IMR-90 (cell line): ENCODE measurements at regions not wholly inside any gene's neighbourhood (a gene's known extent, or its start where the extent isn't known, plus 50 kb on each side); places are given as distances from the start of the nearest gene placed in this dataset.

Experiments used
- ATAC-seq: fragments of 200-7000 bp; cut with Tn5 transposase; 2 replicates; pipeline ENCODE4 v1.9.1; 2020; ENCODE audit warnings: low read depth, mild to moderate bottlenecking, moderate library complexity
- BruUV-seq: library from RNA; stranded (reverse); fragments of 400-500 nt; replicated peaks from 2 replicates; lab custom pipeline; 2021; lab: Mats Ljungman, UMichigan
- CTCF ChIA-PET: fragments of 300-600 bp; formaldehyde crosslinking; extraction: SDS; loops from one replicate; lab custom pipeline; 2021; ENCODE audit warnings: antibody characterized with exemption; lab: Yijun Ruan, JAX
- POLR2A ChIA-PET: fragments of 300-600 bp; sonication (Branson Sonifier 250); formaldehyde crosslinking; loops from one replicate; lab custom pipeline; 2022; ENCODE audit warnings: antibody characterized with exemption; ENCODE audit not compliant: unreplicated experiment; lab: Charles Lee
- DNase-seq: peaks from one replicate; pipeline ENCODE4 v3.0.0; 2013
- H2AFZ ChIP-seq: replicated peaks from 2 replicates; pipeline ENCODE3; 2013; ENCODE audit warnings: low read length, mild to moderate bottlenecking; ENCODE audit not compliant: poor library complexity
- H2AK5ac ChIP-seq: 2 replicates; pipeline ENCODE4 v1.6.1; 2013; ENCODE audit warnings: low read depth, low read length, inconsistent platforms
- H2AK9ac ChIP-seq: replicated peaks from 2 replicates; pipeline ENCODE3; 2013; ENCODE audit warnings: mild to moderate bottlenecking, low read depth, low read length, moderate library complexity; ENCODE audit not compliant: poor library complexity
- H2BK120ac ChIP-seq: 2 replicates; pipeline ENCODE4 v1.6.1; 2013; ENCODE audit warnings: low read depth, low read length, inconsistent platforms
- H2BK15ac ChIP-seq: 3 replicates; pipeline ENCODE4 v1.6.1; 2013; ENCODE audit warnings: low read depth, low read length, inconsistent platforms
- H2BK20ac ChIP-seq: 2 replicates; pipeline ENCODE4 v1.6.1; 2013; ENCODE audit warnings: low read depth, mild to moderate bottlenecking, inconsistent platforms, low read length, moderate library complexity
- H2BK5ac ChIP-seq: 2 replicates; pipeline ENCODE4 v1.6.1; 2013; ENCODE audit warnings: mild to moderate bottlenecking, low read depth, low read length, inconsistent platforms; ENCODE audit not compliant: poor library complexity, severe bottlenecking
- H3K14ac ChIP-seq: replicated peaks from 2 replicates; pipeline ENCODE4 v1.6.1; 2013; ENCODE audit warnings: low read depth, low read length, inconsistent platforms
- H3K18ac ChIP-seq: 2 replicates; pipeline ENCODE4 v1.6.1; 2013; ENCODE audit warnings: low read depth, low read length, control low read depth
- H3K23ac ChIP-seq: 2 replicates; pipeline ENCODE4 v1.6.1; 2013; ENCODE audit warnings: low read depth, low read length, inconsistent platforms
- H3K27ac ChIP-seq: 2 replicates; pipeline ENCODE4 v1.5.1; 2013; ENCODE audit warnings: mild to moderate bottlenecking, control low read depth, low read length; ENCODE audit not compliant: insufficient read depth
- H3K27me3 ChIP-seq: 2 replicates; pipeline ENCODE4 v1.6.1; 2013; ENCODE audit warnings: low read length; ENCODE audit not compliant: control insufficient read depth, insufficient read depth
- H3K36me3 ChIP-seq: 2 replicates; pipeline ENCODE4 v1.6.1; 2013; ENCODE audit warnings: low read length, mixed read lengths; ENCODE audit not compliant: control insufficient read depth, insufficient read depth
- H3K4ac ChIP-seq: 2 replicates; pipeline ENCODE4 v1.6.1; 2013; ENCODE audit warnings: low read depth, low read length, inconsistent platforms
- H3K4me1 ChIP-seq: 2 replicates; pipeline ENCODE4 v1.6.1; 2013; ENCODE audit warnings: low read length, mixed read lengths; ENCODE audit not compliant: control insufficient read depth, insufficient read depth
- H3K4me2 ChIP-seq: 2 replicates; pipeline ENCODE4 v1.6.1; 2013; ENCODE audit warnings: low read depth, mild to moderate bottlenecking, control low read depth, low read length, moderate library complexity
- H3K4me3 ChIP-seq: 2 replicates; pipeline ENCODE4 v1.5.1; 2013; ENCODE audit warnings: low read depth, mild to moderate bottlenecking, control low read depth, low read length, moderate library complexity; ENCODE audit not compliant: insufficient read depth
- H3K56ac ChIP-seq: 2 replicates; pipeline ENCODE4 v1.6.1; 2013; ENCODE audit warnings: low read length, inconsistent platforms; ENCODE audit not compliant: insufficient read depth; ENCODE audit errors: extremely low read depth
- H3K79me1 ChIP-seq, 2 experiments: 2 replicates each; pipeline ENCODE4 v1.6.1; 2013; ENCODE audit warnings: low read length in 2 of 2, inconsistent platforms in 1 of 2, low read depth in 1 of 2
- H3K9ac ChIP-seq: 2 replicates; pipeline ENCODE4 v1.6.1; 2013; ENCODE audit warnings: low read depth, low read length, control low read depth
- H3K9me1 ChIP-seq: 2 replicates; pipeline ENCODE4 v1.6.1; 2013; ENCODE audit warnings: low read length, inconsistent platforms; ENCODE audit not compliant: insufficient read depth
- H3K9me3 ChIP-seq: 2 replicates; pipeline ENCODE4 v1.6.1; 2013; ENCODE audit warnings: low read length; ENCODE audit not compliant: control insufficient read depth, insufficient read depth
- H4K20me1 ChIP-seq: 2 replicates; pipeline ENCODE4 v1.6.1; 2013; ENCODE audit warnings: low read length, inconsistent platforms; ENCODE audit not compliant: insufficient read depth
- H4K5ac ChIP-seq: 2 replicates; pipeline ENCODE4 v1.6.1; 2013; ENCODE audit warnings: mild to moderate bottlenecking, low read depth, low read length, control low read depth
- H4K8ac ChIP-seq, 2 experiments: 2 replicates each; pipeline ENCODE4 v1.6.1; 2013; ENCODE audit warnings: low read depth in 2 of 2, low read length in 2 of 2, control low read depth in 1 of 2, inconsistent platforms in 1 of 2
- H4K91ac ChIP-seq: 2 replicates; pipeline ENCODE4 v1.6.1; 2013; ENCODE audit warnings: low read depth, low read length, inconsistent platforms; ENCODE audit not compliant: insufficient read depth
- CEBPB ChIP-seq: IDR thresholded peaks from 2 replicates; pipeline ENCODE4 v1.6.1; 2012; ENCODE audit warnings: low read depth, low read length, improper control_type of control experiment
- MXI1 ChIP-seq: IDR thresholded peaks from 2 replicates; pipeline ENCODE4 v1.6.1; 2012; ENCODE audit warnings: low read depth, mild to moderate bottlenecking, low read length, moderate library complexity, borderline replicate concordance
- NFE2L2 ChIP-seq: fragments of 150-350 bp; IDR thresholded peaks from 2 replicates; pipeline ENCODE4 v1.6.1; 2016; ENCODE audit warnings: low read depth, mild to moderate bottlenecking, low read length
- RAD21 ChIP-seq: IDR thresholded peaks from 2 replicates; pipeline ENCODE4 v1.6.1; 2012; ENCODE audit warnings: low read length, improper control_type of control experiment
- RCOR1 ChIP-seq: IDR thresholded peaks from 2 replicates; pipeline ENCODE4 v1.6.1; 2012; ENCODE audit warnings: mild to moderate bottlenecking, low read length, improper control_type of control experiment; ENCODE audit not compliant: insufficient replicate concordance
- SMC3 ChIP-seq: fragments of 150-350 bp; IDR thresholded peaks from 2 replicates; pipeline ENCODE4 v1.6.1; 2016; ENCODE audit warnings: low read depth, mild to moderate bottlenecking, antibody characterized with exemption, low read length, moderate library complexity
- WGBS, 2 experiments: methylation state at CpG; one replicate each; pipeline versions ENCODE4 v1.1.5 to v1.1.7; 2013; ENCODE audit warnings: missing lambda C conversion rate in 2 of 2; ENCODE audit not compliant: insufficient read length in 1 of 2; ENCODE audit errors: extremely low coverage in 2 of 2; 5-methylcytosine and 5-hydroxymethylcytosine counted together
- dilution Hi-C: fragments of 300-500 bp; cut with HindIII; formaldehyde crosslinking; loops from one replicate; pipeline ENCODE4 v1.14.3; 2018; ENCODE audit warnings: low sequenced_read_pairs; ENCODE audit not compliant: unreplicated experiment
- in situ Hi-C: fragments of 300-500 bp; cut with MboI; formaldehyde crosslinking; loops from 3 replicates; pipeline ENCODE4 v1.14.3; 2019; ENCODE audit warnings: low sequenced_read_pairs, inconsistent platforms, mixed read lengths
- intact Hi-C: fragments of 100-400 bp; cut with micrococcal nuclease; formaldehyde crosslinking; loops from 2 replicates; pipeline ENCODE4 v1.10.0; 2022
- TF ChIP-seq, protein P1 (sequence below): fragments of 150-350 bp; IDR thresholded peaks from 2 replicates; pipeline ENCODE4 v1.6.1; 2016; ENCODE audit warnings: low read depth, mild to moderate bottlenecking, low read length, moderate library complexity, borderline replicate concordance

DNA sequence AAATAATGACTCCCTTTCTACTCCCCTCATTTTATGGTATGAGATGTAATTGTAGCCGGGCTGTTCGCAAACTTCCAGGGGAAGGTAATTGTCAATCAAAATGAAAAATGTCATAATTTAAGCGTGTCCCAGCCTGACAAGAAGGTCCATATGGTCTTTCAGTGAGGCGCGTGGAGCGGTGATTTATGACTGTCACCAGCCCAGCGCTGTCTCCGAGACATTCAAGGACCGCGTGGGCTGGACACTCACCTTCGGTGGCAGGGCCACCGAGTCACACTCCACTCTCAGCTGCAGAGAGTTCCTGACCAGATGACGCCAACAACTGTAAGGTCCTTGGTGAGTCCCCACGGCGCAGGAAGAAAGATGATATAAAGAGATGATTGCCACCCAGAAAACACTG lies 157.7 kb upstream of the TNRC6C start:
- H2AFZ ChIP-seq: no peak overlapping the region
- no peaks in the 10 kb centered on the region for H4K20me1 ChIP-seq
- H3K4me2 ChIP-seq: no peak overlapping the region
- no peak for DNase-seq
- no peak overlapping the region for H3K18ac ChIP-seq
- no peak overlapping the region for H2BK5ac ChIP-seq
- 0 out of 2 replicates have a peak, but pooled peaks cover 2% of the 10 kb centered on the region for H3K9me1 ChIP-seq
- intact Hi-C loops: no loop called here
- H2AK9ac ChIP-seq: no peak overlapping the region
- CTCF ChIA-PET: no interaction called here
- in situ Hi-C loops: no loop called here
- no peak overlapping the region for H3K14ac ChIP-seq
- no peak overlapping the region for H3K4me3 ChIP-seq
- H3K4ac ChIP-seq: no peak overlapping the region
- BruUV-seq: no TSS peak
- H3K9me3 ChIP-seq: no peaks in the 10 kb centered on the region
- dilution Hi-C loops: no loop called here
- H3K23ac ChIP-seq: no peak overlapping the region
- no peak overlapping the region for H4K5ac ChIP-seq
- H3K27me3 ChIP-seq: peaks cover 39% of the 10 kb centered on the region
- POLR2A ChIA-PET: no interaction called here
- no peak overlapping the region for H3K27ac ChIP-seq
- no peak overlapping the region for H2AK5ac ChIP-seq
- TF ChIP-seq CEBPB (no peak), RCOR1 (no peak), SMC3 (no peak), RAD21 (no peak), NFE2L2 (no peak), MXI1 (no peak)
- TF ChIP-seq, protein P1, sequence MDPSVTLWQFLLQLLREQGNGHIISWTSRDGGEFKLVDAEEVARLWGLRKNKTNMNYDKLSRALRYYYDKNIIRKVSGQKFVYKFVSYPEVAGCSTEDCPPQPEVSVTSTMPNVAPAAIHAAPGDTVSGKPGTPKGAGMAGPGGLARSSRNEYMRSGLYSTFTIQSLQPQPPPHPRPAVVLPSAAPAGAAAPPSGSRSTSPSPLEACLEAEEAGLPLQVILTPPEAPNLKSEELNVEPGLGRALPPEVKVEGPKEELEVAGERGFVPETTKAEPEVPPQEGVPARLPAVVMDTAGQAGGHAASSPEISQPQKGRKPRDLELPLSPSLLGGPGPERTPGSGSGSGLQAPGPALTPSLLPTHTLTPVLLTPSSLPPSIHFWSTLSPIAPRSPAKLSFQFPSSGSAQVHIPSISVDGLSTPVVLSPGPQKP: no peak
- no peaks in the 10 kb centered on the region for H3K4me1 ChIP-seq
- H2BK15ac ChIP-seq: no peak overlapping the region
- H3K9ac ChIP-seq: no peak overlapping the region
- H3K79me1 ChIP-seq: no peaks in the 10 kb centered on the region
- H3K56ac ChIP-seq: no peak overlapping the region
- 84% methylated on average over 12 of the region's 15 CpGs; no CpG with 5 or more reads in 1 of the 2 experiments for WGBS, 2 experiments
- ATAC-seq: no peak
- no peak overlapping the region for H2BK20ac ChIP-seq
- H4K91ac ChIP-seq: no peak overlapping the region
- no peaks in the 10 kb centered on the region for H3K36me3 ChIP-seq
- no peak overlapping the region for H2BK120ac ChIP-seq
- H4K8ac ChIP-seq: no peak overlapping the region
